ENCODE measurements at regions not wholly inside any gene's neighbourhood (a gene's known extent, or its start where the extent isn't known, plus 50 kb on each side); places are given as distances from the start of the nearest gene placed in this dataset.

DNA sequence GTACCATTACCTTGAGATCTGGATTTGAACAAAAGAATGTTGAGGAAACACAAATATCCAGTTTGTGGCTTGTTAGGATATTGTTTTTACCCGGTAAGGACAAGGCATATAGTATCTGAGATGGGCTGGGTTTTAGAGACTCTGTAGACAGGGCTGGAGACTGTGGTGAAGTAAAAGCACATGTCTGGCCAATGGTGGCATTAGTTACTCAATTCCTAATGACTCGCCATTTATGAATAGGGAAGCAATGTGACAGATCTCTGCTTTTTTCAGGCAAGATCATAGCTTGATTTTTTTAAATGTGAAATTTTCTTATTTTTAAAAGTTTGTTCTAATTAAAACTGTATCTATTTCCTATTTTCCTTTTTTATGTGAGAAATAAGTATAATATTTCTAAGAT lies 371.1 kb upstream of the SPRY2 start:
- no peaks in the 10 kb centered on the region for H4K20me1 ChIP-seq (ENCODE audit: insufficient read depth)
- no peak overlapping the region for H3K4me2 ChIP-seq
- H3K27ac ChIP-seq = no peak overlapping the region
- no peak overlapping the region for H3K4me3 ChIP-seq (IDR thresholded peaks at IDR 0.05; ENCODE audit: insufficient read depth, low read depth, low read length)
- H2AFZ ChIP-seq (ENCODE audit: low read depth) = no peak overlapping the region
- H3K79me2 ChIP-seq (ENCODE audit: insufficient read depth, low read depth) = no peaks in the 10 kb centered on the region
- no peak overlapping the region for H3K9ac ChIP-seq
- H3K36me3 ChIP-seq (ENCODE audit: insufficient read depth) = no peaks in the 10 kb centered on the region
- TF ChIP-seq CTCF (conservative IDR thresholded peaks at IDR 0.05; ENCODE audit: low read depth, low read length) = no peak
- H3K4me1 ChIP-seq (ENCODE audit: low read depth, poor library complexity, severe bottlenecking) = no peaks in the 10 kb centered on the region
- no peaks in the 10 kb centered on the region for H3K27me3 ChIP-seq (ENCODE audit: insufficient read depth, low read depth)

GRCh38 chr13:80708791-80709190 lies 367.9 kb upstream of the SPRY2 start:
- no peak overlapping the region for H3K4me2 ChIP-seq
- no peak overlapping the region for H2AFZ ChIP-seq (ENCODE audit: low read depth)
- H3K79me2 ChIP-seq (ENCODE audit: insufficient read depth, low read depth) = no peaks in the 10 kb centered on the region
- H3K4me1 ChIP-seq (ENCODE audit: low read depth, poor library complexity, severe bottlenecking) = no peaks in the 10 kb centered on the region
- H3K27me3 ChIP-seq (ENCODE audit: insufficient read depth, low read depth) = no peaks in the 10 kb centered on the region
- H3K27ac ChIP-seq = no peak overlapping the region
- H3K36me3 ChIP-seq (ENCODE audit: insufficient read depth) = no peaks in the 10 kb centered on the region
- no peak for TF ChIP-seq CTCF (conservative IDR thresholded peaks at IDR 0.05; ENCODE audit: low read depth, low read length)
- H3K9ac ChIP-seq = no peak overlapping the region
- no peaks in the 10 kb centered on the region for H4K20me1 ChIP-seq (ENCODE audit: insufficient read depth)
- H3K4me3 ChIP-seq (IDR thresholded peaks at IDR 0.05; ENCODE audit: insufficient read depth, low read depth, low read length) = no peak overlapping the region

- TF ChIP-seq CTCF (conservative IDR thresholded peaks at IDR 0.05; ENCODE audit: low read depth, low read length) = no peak
- Histone ChIP-seq H3K27ac (no peak overlapping the region), H3K79me2 (ENCODE audit: insufficient read depth, low read depth) (no peaks in the 10 kb centered on the region), H3K36me3 (ENCODE audit: insufficient read depth) (no peaks in the 10 kb centered on the region), H3K27me3 (ENCODE audit: insufficient read depth, low read depth) (no peaks in the 10 kb centered on the region), H3K4me3 (IDR thresholded peaks at IDR 0.05; ENCODE audit: insufficient read depth, low read depth, low read length) (no peak overlapping the region), H3K4me1 (ENCODE audit: low read depth, poor library complexity, severe bottlenecking) (no peaks in the 10 kb centered on the region), H3K4me2 (no peak overlapping the region), H2AFZ (ENCODE audit: low read depth) (no peak overlapping the region; the same call in 1 of the 2 replicates), H4K20me1 (ENCODE audit: insufficient read depth) (no peaks in the 10 kb centered on the region), H3K9ac (no peak overlapping the region)
These were observed 366.4 kb upstream of the SPRY2 start for GRCh38 chr13:80707000-80707983.

DNA sequence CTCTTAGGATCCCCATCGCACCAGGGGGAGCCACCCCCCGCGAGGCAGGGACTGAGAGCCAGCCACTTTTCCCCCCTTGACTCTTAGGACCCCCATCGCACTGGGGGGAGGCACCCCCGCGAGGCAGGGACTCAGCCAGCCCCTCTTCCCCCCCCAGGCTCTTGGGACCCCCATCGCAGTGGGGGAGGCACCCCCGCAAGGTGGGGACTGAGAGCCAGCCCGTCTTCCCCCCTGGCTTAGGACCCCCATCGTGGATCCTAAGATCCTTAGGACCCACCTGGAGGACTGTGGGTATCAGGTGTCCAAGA lies 365.2 kb upstream of the SPRY2 start:
- H4K20me1 ChIP-seq (ENCODE audit: insufficient read depth) = no peaks in the 10 kb centered on the region
- H3K4me3 ChIP-seq (IDR thresholded peaks at IDR 0.05; ENCODE audit: insufficient read depth, low read depth, low read length) = no peak overlapping the region
- no peaks in the 10 kb centered on the region for H3K79me2 ChIP-seq (ENCODE audit: insufficient read depth, low read depth)
- TF ChIP-seq CTCF (conservative IDR thresholded peaks at IDR 0.05; ENCODE audit: low read depth, low read length) = no peak
- no peak overlapping the region for H3K27ac ChIP-seq
- H3K27me3 ChIP-seq (ENCODE audit: insufficient read depth, low read depth) = no peaks in the 10 kb centered on the region
- no peak overlapping the region for H3K9ac ChIP-seq
- H3K36me3 ChIP-seq (ENCODE audit: insufficient read depth) = no peaks in the 10 kb centered on the region
- no peak overlapping the region for H3K4me2 ChIP-seq
- no peaks in the 10 kb centered on the region for H3K4me1 ChIP-seq (ENCODE audit: low read depth, poor library complexity, severe bottlenecking)
- no peak overlapping the region for H2AFZ ChIP-seq (ENCODE audit: low read depth)

All from KMS-11 (cell line).